ENCODE measurements at regions not wholly inside any gene's neighbourhood (a gene's known extent, or its start where the extent isn't known, plus 50 kb on each side); places are given as distances from the start of the nearest gene placed in this dataset.

DNA sequence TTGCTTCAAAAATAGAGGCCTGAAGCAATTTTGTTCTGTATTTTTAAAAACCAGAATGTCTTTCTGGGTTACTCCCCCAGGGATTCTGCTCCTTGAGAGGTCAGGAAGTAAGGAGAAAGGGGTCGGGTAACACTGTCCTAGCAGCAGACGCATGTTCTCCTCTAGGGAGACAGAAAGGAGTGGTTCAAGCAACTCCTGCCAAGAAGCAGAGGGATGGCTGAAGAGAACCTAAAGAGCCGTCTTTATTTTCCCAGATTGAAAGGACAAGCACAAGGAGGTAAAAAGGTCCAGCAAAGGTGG lies 58.0 kb upstream of the SLC4A11 start:
- no peak overlapping the region for H3K4me2 ChIP-seq (ENCODE audit: low read depth, low read length, poor library complexity, severe bottlenecking)

DNA sequence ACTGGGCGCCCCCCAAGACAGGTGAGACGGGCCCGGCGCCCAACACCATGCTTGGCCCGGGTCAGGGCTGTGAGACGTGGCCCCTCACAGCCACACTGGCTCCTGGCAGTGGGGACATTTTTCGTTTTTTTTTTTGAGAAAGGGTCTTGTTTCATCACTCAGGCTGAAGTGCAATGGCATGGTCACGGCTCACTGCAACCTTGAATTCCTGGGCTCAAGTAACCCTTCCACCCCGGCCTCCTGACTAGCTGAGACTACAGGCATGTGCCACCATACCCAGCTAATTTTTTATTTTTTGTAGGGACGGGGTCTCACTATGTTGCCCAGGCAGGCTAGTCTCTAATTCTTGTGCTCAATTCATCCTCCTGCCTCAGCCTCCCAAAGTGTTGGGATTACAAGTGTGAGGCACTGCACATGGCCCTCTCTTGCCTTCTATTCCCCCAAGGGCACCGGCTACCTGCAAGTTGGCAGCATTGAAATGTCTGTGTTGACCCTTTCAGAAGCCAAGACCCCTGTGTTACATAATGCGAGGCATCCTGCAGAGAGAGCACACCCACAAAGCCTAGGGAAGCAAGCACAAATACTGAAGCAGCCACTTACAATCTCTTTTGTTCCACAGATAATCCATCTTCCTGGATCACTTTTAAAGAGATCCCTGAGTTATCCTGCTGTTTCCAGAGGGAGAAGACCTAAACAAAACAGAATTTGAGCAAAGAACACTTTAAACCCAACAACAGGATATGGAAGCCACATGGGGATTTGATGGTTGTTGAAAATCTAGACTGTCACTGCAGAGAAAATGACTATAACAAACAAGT lies 57.5 kb upstream of the SLC4A11 start:
- Histone ChIP-seq H3K36me3 (ENCODE audit: insufficient read depth, low read length) (peaks cover 31% of the 10 kb centered on the region; the same call in 1 of the 2 replicates), H4K20me1 (ENCODE audit: insufficient read depth, low read length, poor library complexity, severe bottlenecking) (no peaks in the 10 kb centered on the region), H3K79me2 (ENCODE audit: insufficient read depth, low read length) (no peaks in the 10 kb centered on the region), H3F3A (ENCODE audit: low read depth) (no peaks in the 10 kb centered on the region), H3K4me1 (ENCODE audit: insufficient read depth, low read length, poor library complexity, severe bottlenecking) (no peaks in the 10 kb centered on the region), H3K9ac (ENCODE audit: low read depth, low read length, poor library complexity, severe bottlenecking) (no peak overlapping the region), H3K27me3 (ENCODE audit: insufficient read depth, low read length, poor library complexity, severe bottlenecking) (no peaks in the 10 kb centered on the region), H3K9me2 (replicated peaks; ENCODE audit: low read depth, low read length) (no peaks in the 10 kb centered on the region), H3K4me2 (ENCODE audit: low read depth, low read length, poor library complexity, severe bottlenecking) (no peak overlapping the region), H2AFZ (ENCODE audit: low read length) (no peak overlapping the region), H3K9me3 (ENCODE audit: insufficient read depth, low read depth, low read length) (no peaks in the 10 kb centered on the region), H3K4me3 (ENCODE audit: low read length, poor library complexity, severe bottlenecking) (no peak overlapping the region)
- no peak for TF ChIP-seq EZH2phosphoT487 (IDR thresholded peaks at IDR 0.05; ENCODE audit: borderline replicate concordance)
- TF ChIP-seq, protein P1, sequence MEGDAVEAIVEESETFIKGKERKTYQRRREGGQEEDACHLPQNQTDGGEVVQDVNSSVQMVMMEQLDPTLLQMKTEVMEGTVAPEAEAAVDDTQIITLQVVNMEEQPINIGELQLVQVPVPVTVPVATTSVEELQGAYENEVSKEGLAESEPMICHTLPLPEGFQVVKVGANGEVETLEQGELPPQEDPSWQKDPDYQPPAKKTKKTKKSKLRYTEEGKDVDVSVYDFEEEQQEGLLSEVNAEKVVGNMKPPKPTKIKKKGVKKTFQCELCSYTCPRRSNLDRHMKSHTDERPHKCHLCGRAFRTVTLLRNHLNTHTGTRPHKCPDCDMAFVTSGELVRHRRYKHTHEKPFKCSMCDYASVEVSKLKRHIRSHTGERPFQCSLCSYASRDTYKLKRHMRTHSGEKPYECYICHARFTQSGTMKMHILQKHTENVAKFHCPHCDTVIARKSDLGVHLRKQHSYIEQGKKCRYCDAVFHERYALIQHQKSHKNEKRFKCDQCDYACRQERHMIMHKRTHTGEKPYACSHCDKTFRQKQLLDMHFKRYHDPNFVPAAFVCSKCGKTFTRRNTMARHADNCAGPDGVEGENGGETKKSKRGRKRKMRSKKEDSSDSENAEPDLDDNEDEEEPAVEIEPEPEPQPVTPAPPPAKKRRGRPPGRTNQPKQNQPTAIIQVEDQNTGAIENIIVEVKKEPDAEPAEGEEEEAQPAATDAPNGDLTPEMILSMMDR (conservative IDR thresholded peaks at IDR 0.05; ENCODE audit: low read length): no peak

More for the DNA sequence above, 58.0 kb upstream of the SLC4A11 start:
- TF ChIP-seq, protein P1 (conservative IDR thresholded peaks at IDR 0.05; ENCODE audit: low read length): no peak
- TF ChIP-seq EZH2phosphoT487 (IDR thresholded peaks at IDR 0.05; ENCODE audit: borderline replicate concordance): no peak
- Histone ChIP-seq H3K9me3 (ENCODE audit: insufficient read depth, low read depth, low read length) (no peaks in the 10 kb centered on the region), H4K20me1 (ENCODE audit: insufficient read depth, low read length, poor library complexity, severe bottlenecking) (no peaks in the 10 kb centered on the region), H3K79me2 (ENCODE audit: insufficient read depth, low read length) (no peaks in the 10 kb centered on the region), H3K4me3 (ENCODE audit: low read length, poor library complexity, severe bottlenecking) (no peak overlapping the region), H3K36me3 (ENCODE audit: insufficient read depth, low read length) (peaks cover 31% of the 10 kb centered on the region; the same call in 1 of the 2 replicates), H2AFZ (ENCODE audit: low read length) (no peak overlapping the region), H3F3A (ENCODE audit: low read depth) (no peaks in the 10 kb centered on the region), H3K4me1 (ENCODE audit: insufficient read depth, low read length, poor library complexity, severe bottlenecking) (no peaks in the 10 kb centered on the region), H3K9ac (ENCODE audit: low read depth, low read length, poor library complexity, severe bottlenecking) (no peak overlapping the region), H3K9me2 (replicated peaks; ENCODE audit: low read depth, low read length) (no peaks in the 10 kb centered on the region), H3K27me3 (ENCODE audit: insufficient read depth, low read length, poor library complexity, severe bottlenecking) (no peaks in the 10 kb centered on the region)
